ENCODE measurements at regions not wholly inside any gene's neighbourhood (a gene's known extent, or its start where the extent isn't known, plus 50 kb on each side); places are given as distances from the start of the nearest gene placed in this dataset.

GRCh38 chr10:6342096-6342685 lies 139.5 kb downstream of the PFKFB3 start:
- no peak for DNase-seq (ENCODE audit: low spot score)

GRCh38 chr10:6343305-6344010 lies 140.7 kb downstream of the PFKFB3 start:
- DNase-seq (ENCODE audit: low spot score), result no peak

DNA sequence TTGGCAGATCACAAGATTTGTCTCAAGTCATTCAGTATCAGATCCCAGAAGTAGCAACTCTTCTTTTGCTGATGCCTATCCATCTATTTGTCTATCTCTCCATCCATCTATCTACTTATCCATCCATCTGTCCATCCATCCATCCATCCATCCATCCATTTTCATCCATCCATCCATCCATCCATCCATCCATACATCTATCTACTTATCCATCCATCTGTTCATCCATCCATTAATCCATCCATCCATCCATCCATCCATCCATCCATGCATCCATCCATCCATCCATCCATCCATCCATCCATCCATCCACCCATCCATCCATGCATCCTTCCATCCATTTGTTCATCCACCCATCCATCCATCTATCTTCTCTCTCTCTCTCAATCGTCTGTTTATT lies 142.7 kb downstream of the PFKFB3 start:
- no peak for DNase-seq (ENCODE audit: low spot score)

GRCh38 chr10:6346631-6347030 lies 143.9 kb downstream of the PFKFB3 start:
- no peak for DNase-seq (ENCODE audit: low spot score)

DNA sequence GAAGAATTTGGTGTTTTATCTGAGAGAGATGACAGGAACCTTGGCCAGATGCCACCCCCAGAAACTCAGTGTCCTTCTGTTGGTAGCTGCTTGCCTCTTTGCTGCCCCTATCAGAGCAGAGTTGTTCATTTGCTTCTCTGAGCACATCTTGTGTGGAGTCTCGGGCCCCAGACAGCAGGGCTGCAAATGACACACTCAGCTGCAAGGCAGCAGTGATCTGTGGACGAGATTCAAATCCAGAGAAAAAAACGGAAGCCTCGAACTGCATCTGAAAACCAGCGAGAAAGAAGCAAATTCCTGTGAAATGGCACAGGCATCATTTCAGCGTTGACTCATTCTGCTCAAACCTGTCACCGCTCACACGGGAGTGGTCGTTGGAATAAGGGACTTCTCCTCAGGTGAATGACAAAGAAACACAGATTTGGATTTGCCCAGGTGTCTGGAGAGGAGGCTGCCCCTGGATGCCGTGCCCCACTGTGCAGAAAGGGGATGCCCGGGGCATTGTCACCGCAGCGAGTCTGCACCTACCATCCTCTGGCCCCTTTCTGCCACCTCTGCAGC lies 144.7 kb downstream of the PFKFB3 start:
- DNase-seq (ENCODE audit: low spot score), result no peak

- DNase-seq (ENCODE audit: low spot score), result peak; percentile 84
Observed at GRCh38 chr10:6348096-6348874, 145.6 kb downstream of the PFKFB3 start.

DNA sequence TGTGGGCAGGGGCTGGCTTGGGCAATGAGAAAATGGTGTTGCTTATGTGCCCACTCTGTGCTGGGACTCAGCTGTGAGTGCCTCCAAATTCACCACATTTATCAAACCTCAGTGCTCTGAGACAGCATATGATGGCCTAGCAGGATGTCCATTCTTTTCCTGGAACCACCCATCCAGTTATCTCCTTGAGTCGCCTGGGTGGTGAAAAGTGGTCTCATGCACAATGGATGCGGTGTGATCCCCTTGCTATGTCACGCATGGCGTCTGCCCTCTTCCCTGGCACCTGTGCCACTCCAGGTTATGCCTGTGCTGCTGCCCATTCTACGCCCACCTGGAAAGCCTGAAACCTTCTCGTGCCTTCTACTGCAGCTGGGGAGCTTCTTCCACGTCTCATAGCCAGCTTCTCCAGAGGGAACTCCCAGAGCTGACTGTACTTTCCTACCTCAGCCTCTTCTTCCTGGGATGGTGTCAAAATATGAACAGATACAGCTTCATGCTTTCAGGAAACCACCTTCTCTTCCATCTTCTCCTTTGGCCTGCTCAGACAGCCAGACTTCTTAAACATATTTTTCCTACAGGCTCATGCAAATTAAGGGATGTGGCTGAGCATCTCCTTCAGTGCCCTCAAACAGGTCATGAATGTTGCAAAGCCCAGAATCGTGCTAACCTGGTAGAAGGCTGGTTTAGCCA lies 147.3 kb downstream of the PFKFB3 start:
- DNase-seq (ENCODE audit: low spot score), result no peak

- no peak for DNase-seq (ENCODE audit: low spot score)
Observed at GRCh38 chr10:6350609-6351008, 147.9 kb downstream of the PFKFB3 start.

DNA sequence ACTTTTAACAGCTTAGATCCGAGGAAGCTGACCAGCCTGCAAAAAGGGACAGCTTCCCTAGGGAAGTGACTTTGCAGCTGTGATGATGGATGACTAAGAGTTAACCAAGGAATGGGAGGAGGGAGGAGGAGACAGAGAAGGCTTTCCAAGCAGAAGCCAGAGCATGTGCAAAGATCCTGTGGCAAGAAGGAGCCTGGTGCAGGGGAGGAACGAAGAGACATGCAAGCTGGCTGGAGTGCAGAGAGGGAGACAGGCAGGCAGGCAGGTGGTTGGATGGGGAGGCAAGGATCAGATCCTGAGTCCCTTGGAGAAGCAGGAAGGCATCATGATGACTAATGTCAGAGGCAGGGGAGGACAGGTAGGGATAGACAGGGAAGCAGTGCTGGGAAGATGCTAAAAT lies 148.8 kb downstream of the PFKFB3 start:
- DNase-seq (ENCODE audit: low spot score), result no peak

GRCh38 chr10:6353526-6353925 lies 150.8 kb downstream of the PFKFB3 start:
- DNase-seq (ENCODE audit: low spot score), result no peak

- no peak for DNase-seq (ENCODE audit: low spot score)
Observed at GRCh38 chr10:6354168-6354772, 151.5 kb downstream of the PFKFB3 start.

- no peak for DNase-seq (ENCODE audit: low spot score)
Observed at GRCh38 chr10:6356280-6356793, 153.6 kb downstream of the PFKFB3 start.

DNA sequence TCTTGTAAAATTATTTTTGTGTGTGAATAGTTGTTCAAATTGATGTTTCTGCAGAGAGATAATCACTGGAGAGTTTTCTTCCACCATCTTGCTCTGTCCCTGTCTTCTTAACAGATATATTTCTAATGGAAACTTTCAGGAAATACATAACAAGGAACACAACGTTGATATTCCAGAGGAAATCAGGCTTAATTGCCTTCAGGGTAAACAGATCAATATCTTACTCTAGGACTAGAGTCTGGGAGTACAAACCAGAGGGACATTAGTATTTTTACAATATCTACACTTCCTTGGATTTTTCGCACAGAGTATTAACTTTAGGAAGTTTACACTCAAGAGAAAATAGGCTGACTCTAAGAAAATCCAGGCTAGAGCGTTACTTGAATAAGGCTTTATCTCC lies 159.1 kb downstream of the PFKFB3 start:
- DNase-seq (ENCODE audit: low spot score), result no peak

- DNase-seq (ENCODE audit: low spot score), result no peak
Observed at GRCh38 chr10:6362879-6363278, 160.1 kb downstream of the PFKFB3 start.

DNA sequence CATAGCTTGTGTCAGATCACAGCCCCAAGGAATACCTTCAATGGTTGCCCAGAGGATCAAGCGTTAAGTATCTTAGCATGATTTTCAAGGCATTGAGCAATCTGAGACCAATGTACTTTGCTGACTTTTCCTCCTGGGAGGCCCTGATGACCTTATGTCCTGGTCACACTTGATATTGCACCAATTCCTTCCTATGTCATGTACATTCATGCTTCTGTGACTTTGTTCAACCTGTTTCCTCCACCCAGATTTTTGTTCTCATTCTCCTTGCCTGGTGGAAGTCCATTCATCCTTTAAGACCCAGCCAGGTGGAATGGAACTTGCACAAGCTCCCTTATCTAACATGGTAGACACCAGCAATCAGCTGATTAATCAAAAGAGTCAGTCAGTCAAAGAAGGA lies 160.8 kb downstream of the PFKFB3 start:
- DNase-seq (ENCODE audit: low spot score), result no peak

GRCh38 chr10:6364283-6364682 lies 161.6 kb downstream of the PFKFB3 start:
- DNase-seq (ENCODE audit: low spot score), result no peak

GRCh38 chr10:6364893-6365292 lies 162.2 kb downstream of the PFKFB3 start:
- no peak for DNase-seq (ENCODE audit: low spot score)

DNA sequence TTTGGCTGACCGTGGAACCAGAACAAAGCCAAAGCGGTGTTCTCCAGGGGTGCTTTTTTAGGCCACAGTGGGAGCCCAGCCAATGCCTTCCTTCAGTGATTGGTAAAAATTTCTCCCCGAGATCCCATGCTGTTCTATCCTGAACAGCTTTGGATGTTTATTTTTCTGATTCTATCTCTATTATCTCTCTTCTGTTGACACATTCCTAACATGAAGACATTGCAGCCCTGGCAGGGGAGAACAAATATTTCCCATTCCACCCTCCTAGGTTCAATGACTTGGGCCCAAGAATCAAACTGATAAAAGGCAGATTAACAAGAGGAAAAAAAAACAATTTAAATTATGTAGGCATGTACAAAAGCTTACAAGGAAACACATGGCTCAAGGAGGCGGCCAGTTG lies 162.7 kb downstream of the PFKFB3 start:
- DNase-seq (ENCODE audit: low spot score), result no peak

All from CD4-positive, alpha-beta T cell treated with Interleukin-6 at 100 ng/mL for 8 hours (primary cell).